ENCODE measurements at regions not wholly inside any gene's neighbourhood (a gene's known extent, or its start where the extent isn't known, plus 50 kb on each side); places are given as distances from the start of the nearest gene placed in this dataset.

- H3K27ac ChIP-seq (replicated peaks in 1 of 4): no peak overlapping the region
- WGBS: 38% methylated on average over 11 of the region's 11 CpGs
- H3K4me1 ChIP-seq: no peaks in the 10 kb centered on the region
- no peak for DNase-seq (ENCODE audit: extremely low spot score)
- intact Hi-C loops (cut with DNase I): no loop called here
- H3K36me3 ChIP-seq: no peaks in the 10 kb centered on the region
- H3K4me3 ChIP-seq: no peak overlapping the region
- TF ChIP-seq POLR2AphosphoS5 (IDR thresholded peaks at IDR 0.05): no peak
- TF ChIP-seq CTCF (IDR thresholded peaks at IDR 0.05): no peak
- TF ChIP-seq EP300 (IDR thresholded peaks at IDR 0.05): no peak
- no peak for TF ChIP-seq POLR2A (IDR thresholded peaks at IDR 0.05; ENCODE audit: low read depth)
- peaks cover 0 to 20% (median 2%) of the 10 kb centered on the region in 4 donors for H3K27me3 ChIP-seq
- H3K9me3 ChIP-seq: no peaks in the 10 kb centered on the region
Measured at GRCh38 chr2:130261970-130262760, 63.9 kb upstream of the TUBA3E start.

- H3K27ac ChIP-seq (replicated peaks in 1 of 4): no peak overlapping the region
- 78% methylated on average over 10 of the region's 10 CpGs for WGBS
- peaks cover 0 to 23% (median 2%) of the 10 kb centered on the region in 4 donors for H3K27me3 ChIP-seq
- intact Hi-C loops (cut with DNase I): no loop called here
- DNase-seq (ENCODE audit: extremely low spot score): no peak
- H3K36me3 ChIP-seq: no peaks in the 10 kb centered on the region
- H3K4me3 ChIP-seq: no peak overlapping the region
- H3K4me1 ChIP-seq: no peaks in the 10 kb centered on the region
- TF ChIP-seq CTCF (IDR thresholded peaks at IDR 0.05) (no peak), POLR2AphosphoS5 (IDR thresholded peaks at IDR 0.05) (no peak), EP300 (IDR thresholded peaks at IDR 0.05) (no peak), POLR2A (IDR thresholded peaks at IDR 0.05; ENCODE audit: low read depth) (no peak)
- H3K9me3 ChIP-seq: no peaks in the 10 kb centered on the region
Measured at GRCh38 chr2:130261099-130261498, 62.9 kb upstream of the TUBA3E start.

- no peak for DNase-seq (ENCODE audit: extremely low spot score)
- no peaks in the 10 kb centered on the region for H3K9me3 ChIP-seq
- no peak overlapping the region for H3K4me3 ChIP-seq
- no peaks in the 10 kb centered on the region for H3K4me1 ChIP-seq
- intact Hi-C loops (cut with DNase I): no loop called here
- TF ChIP-seq POLR2AphosphoS5 (IDR thresholded peaks at IDR 0.05): no peak
- no peak for TF ChIP-seq EP300 (IDR thresholded peaks at IDR 0.05)
- no peak for TF ChIP-seq CTCF (IDR thresholded peaks at IDR 0.05)
- no peak for TF ChIP-seq POLR2A (IDR thresholded peaks at IDR 0.05; ENCODE audit: low read depth)
- H3K27ac ChIP-seq (replicated peaks in 1 of 4): no peak overlapping the region
- WGBS: 60% methylated on average over 4 of the region's 4 CpGs
- H3K36me3 ChIP-seq: no peaks in the 10 kb centered on the region
- H3K27me3 ChIP-seq: peaks cover 0 to 26% (median 2%) of the 10 kb centered on the region in 4 donors
Measured at GRCh38 chr2:130259594-130259993, 61.4 kb upstream of the TUBA3E start.

GRCh38 chr2:130258356-130258755 lies 60.1 kb upstream of the TUBA3E start:
- DNase-seq (ENCODE audit: extremely low spot score): no peak
- intact Hi-C loops (cut with DNase I): no loop called here
- H3K36me3 ChIP-seq: no peaks in the 10 kb centered on the region
- peaks cover 0 to 35% (median 2%) of the 10 kb centered on the region in 4 donors for H3K27me3 ChIP-seq
- H3K4me1 ChIP-seq: no peaks in the 10 kb centered on the region
- H3K4me3 ChIP-seq: no peak overlapping the region
- no peak overlapping the region for H3K27ac ChIP-seq (replicated peaks in 1 of 4)
- H3K9me3 ChIP-seq: no peaks in the 10 kb centered on the region
- WGBS: 47% methylated on average over 3 of the region's 3 CpGs
- TF ChIP-seq POLR2A (IDR thresholded peaks at IDR 0.05; ENCODE audit: low read depth) (no peak), EP300 (IDR thresholded peaks at IDR 0.05) (no peak), CTCF (IDR thresholded peaks at IDR 0.05) (no peak), POLR2AphosphoS5 (IDR thresholded peaks at IDR 0.05) (no peak)

Data from esophagus muscularis mucosa (tissue), 4 donors.